Testis (tissue), 2 donors: ENCODE measurements at regions not wholly inside any gene's neighbourhood (a gene's known extent, or its start where the extent isn't known, plus 50 kb on each side); places are given as distances from the start of the nearest gene placed in this dataset.

Experiments
- DNase-seq: peaks from one replicate; pipeline ENCODE4 v3.0.0-alpha.2; 2019
- H3K27ac ChIP-seq, 2 donors: fragments of 200-600 bp; sonication (generic); one replicate each; pipeline ENCODE4 v1.5.1; 2019
- H3K27me3 ChIP-seq: fragments of 200-600 bp; sonication (generic); one replicate; pipeline ENCODE4 v1.5.1; 2019
- H3K36me3 ChIP-seq: fragments of 200-600 bp; sonication (generic); one replicate; pipeline ENCODE4 v1.5.1; 2017; ENCODE audit warnings: low read depth; ENCODE audit errors: missing control alignments
- H3K4me1 ChIP-seq: fragments of 200-600 bp; sonication (generic); one replicate; pipeline ENCODE4 v1.5.1; 2019
- H3K4me3 ChIP-seq, 2 donors: fragments of 200-600 bp; sonication (generic); one replicate each; pipeline ENCODE4 v1.5.1; 2017 to 2019
- H3K9me3 ChIP-seq: fragments of 200-600 bp; sonication (generic); one replicate; pipeline ENCODE4 v1.5.1; 2017
- CTCF ChIP-seq, 3 experiments: fragments of 450-650 bp in 2 of 3; fragments of 200-600 bp in 1 of 3; sonication (generic) in 1 of 3; IDR thresholded peaks; one replicate each; pipeline ENCODE4 v1.5.1; 2016 to 2019; ENCODE audit warnings: antibody characterized with exemption in 3 of 3, mild to moderate bottlenecking in 2 of 3, moderate library complexity in 1 of 3
- POLR2A ChIP-seq: fragments of 450-650 bp; IDR thresholded peaks from one replicate; pipeline ENCODE4 v1.6.1; 2017; ENCODE audit warnings: antibody characterized with exemption, mild to moderate bottlenecking, moderate library complexity
- WGBS, 2 donors: methylation state at CpG; one replicate each; pipeline ENCODE4 v1.1.5; 2018; 5-methylcytosine and 5-hydroxymethylcytosine counted together
- intact Hi-C: fragments of 100-400 bp; cut with DNase I; formaldehyde crosslinking; loops from one replicate; pipeline ENCODE4 v1.15.1; 2023; ENCODE audit warnings: low total_unique reads

GRCh38 chr10:44662051-44662450 is 249.1 kb upstream of the TMEM72 start:
- Histone ChIP-seq H3K36me3 (no peaks in the 10 kb centered on the region), H3K9me3 (no peaks in the 10 kb centered on the region), H3K27me3 (no peaks in the 10 kb centered on the region), H3K4me3 (no peak overlapping the region), H3K27ac (no peak overlapping the region), H3K4me1 (no peaks in the 10 kb centered on the region)
- intact Hi-C loops, result no loop called here
- DNase-seq, result no peak
- WGBS, 2 donors, result 79 to 96% methylated on average over 6 of the region's 6 CpGs
- no peak for TF ChIP-seq POLR2A
- no peak for TF ChIP-seq CTCF (IDR thresholded peaks at IDR 0.05)

- TF ChIP-seq POLR2A, result no peak
- TF ChIP-seq CTCF (IDR thresholded peaks at IDR 0.05), result no peak
- H3K27ac ChIP-seq, result no peak overlapping the region
- H3K4me3 ChIP-seq, result no peak overlapping the region
- H3K4me1 ChIP-seq, result no peaks in the 10 kb centered on the region
- DNase-seq, result no peak
- H3K27me3 ChIP-seq, result no peaks in the 10 kb centered on the region
- no peaks in the 10 kb centered on the region for H3K36me3 ChIP-seq
- intact Hi-C loops, result no loop called here
- H3K9me3 ChIP-seq, result no peaks in the 10 kb centered on the region
These were observed 242.8 kb upstream of the TMEM72 start for GRCh38 chr10:44668336-44668735.

GRCh38 chr10:44671319-44671718 is 239.8 kb upstream of the TMEM72 start:
- intact Hi-C loops, result no loop called here
- Histone ChIP-seq H3K9me3 (no peaks in the 10 kb centered on the region), H3K27me3 (no peaks in the 10 kb centered on the region)

GRCh38 chr10:44673245-44673983 is 237.7 kb upstream of the TMEM72 start:
- Histone ChIP-seq H3K9me3 (no peaks in the 10 kb centered on the region), H3K4me1 (peaks cover 3% of the 10 kb centered on the region), H3K27ac (no peak overlapping the region), H3K36me3 (no peaks in the 10 kb centered on the region), H3K4me3 (no peak overlapping the region), H3K27me3 (no peaks in the 10 kb centered on the region)
- intact Hi-C loops, result no loop called here
- 37 to 57% methylated on average over 1 to 3 of the region's 3 CpGs for WGBS, 2 donors
- TF ChIP-seq POLR2A (no peak), CTCF (IDR thresholded peaks at IDR 0.05) (no peak)
- DNase-seq, result no peak

More at GRCh38 chr10:44671319-44671718, 239.8 kb upstream of the TMEM72 start:
- no peak for TF ChIP-seq CTCF (IDR thresholded peaks at IDR 0.05)
- no peak for TF ChIP-seq POLR2A
- Histone ChIP-seq H3K4me1 (peaks cover 3% of the 10 kb centered on the region), H3K4me3 (no peak overlapping the region), H3K36me3 (no peaks in the 10 kb centered on the region), H3K27ac (no peak overlapping the region)
- no peak for DNase-seq
